Astrocyte of the hippocampus (primary cell): ENCODE measurements at regions not wholly inside any gene's neighbourhood (a gene's known extent, or its start where the extent isn't known, plus 50 kb on each side); places are given as distances from the start of the nearest gene placed in this dataset.
A peak's percentile ranks its signal among the peaks of the same experiment; 100 is the strongest.
"Not testable (repeated sequence)": the region's sequence is repeated elsewhere in the genome, so short reads cannot be mapped to it uniquely, and the experiment has no call there.

Source experiments
- DNase-seq: peaks from one replicate; pipeline ENCODE4 v3.0.0; 2011; ENCODE audit warnings: low read depth, low spot score

DNA sequence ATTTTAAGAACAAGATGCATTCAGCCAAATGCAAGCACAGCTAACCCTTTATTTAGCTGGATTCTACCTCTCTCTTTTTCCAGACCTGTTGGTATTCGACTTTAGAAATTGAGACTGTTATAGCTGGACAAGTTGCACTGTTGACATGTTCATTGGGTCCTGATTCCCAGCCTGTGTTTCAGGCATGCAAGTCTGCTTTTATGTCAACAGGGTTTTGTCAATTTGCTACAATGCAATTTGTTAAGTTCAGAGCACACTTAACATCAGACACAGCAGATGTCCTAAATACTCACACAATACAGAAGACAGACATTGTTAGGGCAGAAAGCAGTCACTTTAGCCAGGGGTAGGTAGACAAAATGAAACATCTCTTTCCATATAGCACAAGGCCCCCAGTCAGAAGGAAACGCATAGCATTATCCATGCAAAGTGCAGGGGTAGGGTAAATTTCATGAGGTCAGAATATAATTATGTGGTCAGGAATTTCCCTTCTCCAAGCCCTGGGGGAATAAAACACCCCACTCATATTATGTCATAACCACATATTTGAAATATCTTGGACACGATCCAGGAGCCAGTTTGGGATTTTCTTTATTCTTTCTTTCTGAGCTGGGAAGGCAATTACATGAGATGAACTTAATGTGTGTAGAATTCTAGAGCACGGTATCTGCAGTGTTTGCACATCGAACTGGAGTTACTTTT lies 504.1 kb downstream of the NTRK3 start:
- DNase-seq = peak; percentile 95

- DNase-seq = no peak
Measured at GRCh38 chr15:87748483-87748882, 508.1 kb downstream of the NTRK3 start.

DNA sequence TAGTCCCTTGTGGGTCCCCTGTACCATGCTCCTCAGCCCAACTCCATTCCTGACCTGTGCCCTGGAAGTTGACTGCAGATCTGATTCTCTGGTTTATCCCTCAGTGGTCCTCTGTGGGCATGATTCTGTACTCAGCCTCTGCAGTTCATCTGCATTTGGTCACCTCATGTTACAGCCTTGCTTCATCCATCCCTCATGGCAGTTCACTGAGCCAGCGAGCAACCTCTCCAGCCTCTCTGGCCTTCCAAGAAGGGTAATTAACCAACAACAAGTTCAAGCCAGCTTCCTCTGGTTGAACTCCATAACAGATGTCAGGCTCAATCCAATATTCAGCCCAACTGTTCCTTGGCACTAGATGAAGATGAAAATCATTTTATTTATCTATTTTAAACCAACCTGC lies 509.5 kb downstream of the NTRK3 start:
- DNase-seq = no peak

DNA sequence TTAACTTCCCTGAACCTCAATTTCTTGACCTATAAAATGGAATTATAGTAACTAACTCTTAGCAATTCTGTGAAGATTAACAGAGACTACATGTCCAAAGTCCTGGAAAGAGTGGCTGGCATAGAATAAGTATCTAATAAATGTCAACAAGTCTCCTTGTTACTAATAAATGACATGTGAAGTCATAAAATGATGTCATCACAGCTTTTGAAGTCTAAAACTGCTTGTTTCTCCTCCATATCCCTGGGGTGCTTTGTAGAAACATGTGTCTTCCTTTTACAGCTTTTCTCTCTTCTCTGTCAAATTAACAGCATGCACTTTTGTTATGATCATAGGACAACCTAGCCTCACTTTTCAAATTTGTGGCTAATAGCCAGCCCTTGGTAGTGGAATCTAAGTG lies 510.2 kb downstream of the NTRK3 start:
- no peak for DNase-seq

DNA sequence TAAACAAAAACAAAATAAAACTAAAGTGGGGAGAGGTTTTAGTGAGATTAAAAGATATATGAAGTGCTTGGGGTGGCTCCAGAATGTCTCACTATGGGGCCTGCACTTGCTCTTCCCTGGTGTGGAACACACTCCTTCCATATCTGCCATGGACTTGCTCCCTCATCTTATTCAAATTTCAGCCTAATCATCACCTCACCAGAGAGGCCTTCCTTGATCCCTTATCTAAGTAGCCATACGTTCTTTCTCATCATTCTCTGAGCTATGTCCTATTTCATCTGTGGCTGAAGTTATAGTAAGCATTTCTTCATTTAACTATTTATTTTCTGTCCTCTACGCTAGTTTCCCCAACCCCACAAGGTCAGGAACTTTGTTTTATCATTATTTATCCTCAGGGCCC lies 511.7 kb downstream of the NTRK3 start:
- no peak for DNase-seq

GRCh38 chr15:87743562-87743961 lies 513.0 kb downstream of the NTRK3 start:
- DNase-seq = no peak

- DNase-seq = no peak
Measured at GRCh38 chr15:87741350-87741749, 515.2 kb downstream of the NTRK3 start.

DNA sequence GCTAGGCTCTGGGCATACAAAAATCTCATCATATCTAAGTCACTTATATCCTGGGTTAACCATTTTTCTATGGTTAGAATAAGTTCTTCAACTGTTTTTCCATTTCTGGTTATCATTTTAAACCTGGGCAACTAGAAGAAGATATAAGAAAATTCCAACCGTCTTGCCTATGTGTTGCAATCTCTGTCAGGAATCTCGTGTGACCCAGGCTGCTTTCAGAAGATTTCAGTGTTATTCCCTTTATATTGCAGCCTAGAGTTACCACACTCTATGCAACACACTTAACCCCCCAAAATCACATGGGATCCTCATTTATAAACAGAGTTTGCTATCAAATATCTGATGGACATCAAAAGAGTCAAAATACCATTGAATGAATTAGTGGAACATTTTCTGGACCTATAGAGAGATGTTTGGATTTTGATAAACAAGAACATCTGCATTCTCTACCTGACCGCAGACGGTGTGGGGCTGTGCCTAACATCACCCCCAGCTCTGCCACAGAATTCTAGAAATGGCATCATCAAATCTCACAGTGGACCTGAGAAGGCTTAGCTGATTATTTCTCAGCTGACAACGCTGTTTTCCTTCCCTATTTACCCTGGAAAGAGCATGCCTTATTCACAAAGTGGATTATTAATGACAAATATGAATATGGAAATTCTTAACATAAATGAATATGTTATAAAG lies 515.7 kb downstream of the NTRK3 start:
- DNase-seq = no peak

- DNase-seq = peak; percentile 55
Measured at GRCh38 chr15:87739866-87740265, 516.7 kb downstream of the NTRK3 start.

DNA sequence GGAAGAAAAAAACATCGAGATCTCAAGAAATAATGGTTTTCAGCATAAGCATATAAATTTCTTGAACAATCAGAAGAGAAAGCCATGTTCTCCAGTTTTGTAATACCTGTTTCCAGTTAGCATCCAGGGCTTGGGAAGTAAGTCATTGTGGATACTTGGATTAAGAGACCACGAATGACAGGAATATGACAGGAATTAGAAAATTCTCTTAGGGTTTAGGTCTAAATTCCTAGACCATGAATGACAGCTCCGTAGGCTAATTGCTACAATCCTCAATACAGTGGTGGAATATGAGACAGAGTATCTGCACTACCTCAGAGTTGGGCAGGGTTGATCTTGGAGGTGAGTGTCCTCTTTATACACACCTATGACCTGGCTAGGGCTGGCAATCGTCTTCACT lies 517.5 kb downstream of the NTRK3 start:
- DNase-seq = no peak

- DNase-seq = not testable (repeated sequence)
Measured at GRCh38 chr15:87737460-87737859, 519.1 kb downstream of the NTRK3 start.

- no peak for DNase-seq
Measured at GRCh38 chr15:87736891-87737389, 519.6 kb downstream of the NTRK3 start.

GRCh38 chr15:87736401-87736800 lies 520.1 kb downstream of the NTRK3 start:
- peak; percentile 75 for DNase-seq

DNA sequence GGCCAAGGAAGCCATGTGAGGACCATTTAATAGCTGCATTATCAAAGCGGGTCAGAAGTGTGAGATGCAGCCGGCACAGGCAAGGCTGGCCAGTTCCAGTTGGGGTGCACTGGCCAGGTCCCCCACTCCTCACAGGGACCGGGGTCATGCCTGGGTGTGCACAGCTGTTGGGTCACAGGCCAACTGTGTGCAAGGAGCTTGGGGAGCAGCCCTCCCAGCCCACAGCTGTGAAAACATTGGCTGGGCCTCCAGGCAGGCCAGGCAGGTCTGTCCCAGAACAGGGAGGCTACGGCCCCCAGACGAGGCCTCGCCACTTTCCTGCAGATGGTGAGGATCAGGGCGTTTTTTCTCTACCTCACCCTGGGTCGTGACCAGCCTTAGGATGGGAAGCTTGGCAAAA lies 521.0 kb downstream of the NTRK3 start:
- DNase-seq = no peak

GRCh38 chr15:87734571-87735373 lies 521.8 kb downstream of the NTRK3 start:
- no peak for DNase-seq

DNA sequence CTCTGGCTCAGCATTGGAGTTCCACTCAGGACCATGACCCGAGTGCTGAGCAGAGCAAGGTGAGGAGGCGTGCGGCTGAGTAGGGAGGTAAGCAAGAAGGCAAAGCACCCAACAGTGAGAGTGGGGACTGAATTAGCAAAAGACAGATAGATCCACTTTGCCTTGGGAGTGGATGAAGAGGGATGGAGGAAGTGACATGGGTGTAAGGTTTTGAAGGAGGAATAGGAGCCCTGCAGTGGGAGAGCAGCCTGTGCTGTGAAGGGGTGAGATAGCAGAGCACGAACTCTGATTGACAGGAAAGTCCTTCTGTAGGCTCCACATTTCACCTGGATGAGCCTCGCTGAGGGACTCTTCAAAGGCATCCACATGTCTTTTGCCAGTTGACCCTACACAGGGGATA lies 522.6 kb downstream of the NTRK3 start:
- DNase-seq = no peak

GRCh38 chr15:87733541-87733941 lies 523.0 kb downstream of the NTRK3 start:
- no peak for DNase-seq

DNA sequence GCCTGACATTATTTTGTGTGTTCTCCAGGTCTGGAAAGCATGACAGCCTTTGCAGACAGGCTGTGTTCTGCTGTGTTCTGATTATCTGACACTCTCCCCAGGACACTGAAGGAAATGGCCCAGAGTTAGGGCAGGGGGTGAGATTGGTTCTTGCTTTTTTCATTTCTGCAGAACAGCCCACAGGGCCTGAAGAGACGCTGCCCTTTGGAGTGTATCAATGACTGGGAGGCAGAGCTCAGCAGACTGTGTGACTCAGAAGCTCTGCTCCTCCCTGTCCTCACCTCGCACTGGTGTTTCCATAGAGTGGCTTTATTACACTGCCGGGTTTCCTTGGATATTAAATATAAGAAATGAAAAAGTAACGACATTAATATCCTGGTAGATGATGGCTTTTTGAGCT lies 523.6 kb downstream of the NTRK3 start:
- DNase-seq = no peak

- DNase-seq = no peak
Measured at GRCh38 chr15:87731630-87732029, 524.9 kb downstream of the NTRK3 start.

GRCh38 chr15:87730706-87731105 lies 525.8 kb downstream of the NTRK3 start:
- DNase-seq = no peak

GRCh38 chr15:87728998-87729397 lies 527.5 kb downstream of the NTRK3 start:
- DNase-seq = no peak

DNA sequence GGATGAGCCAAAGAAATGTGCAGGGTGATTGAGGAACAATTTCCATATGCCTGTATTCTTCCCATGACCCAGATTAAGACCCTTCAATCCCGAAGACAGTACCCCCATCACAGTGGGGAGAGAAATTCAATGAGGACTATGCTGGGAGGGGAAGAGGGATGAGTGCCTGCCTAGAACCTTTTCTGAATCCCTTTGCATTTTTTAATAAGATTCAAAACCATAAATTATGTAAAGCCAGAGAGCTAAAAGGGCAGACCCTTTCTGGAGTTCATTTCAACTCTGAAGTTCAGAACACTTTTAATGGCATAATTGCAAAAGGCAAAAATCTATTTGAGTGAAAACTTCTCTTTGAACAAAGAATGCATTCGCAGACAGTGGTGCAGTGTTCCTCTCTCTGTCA lies 529.5 kb downstream of the NTRK3 start:
- no peak for DNase-seq
